ENCODE measurements at regions not wholly inside any gene's neighbourhood (a gene's known extent, or its start where the extent isn't known, plus 50 kb on each side); places are given as distances from the start of the nearest gene placed in this dataset.
"Not testable (repeated sequence)": the region's sequence is repeated elsewhere in the genome, so short reads cannot be mapped to it uniquely, and the experiment has no call there.

DNA sequence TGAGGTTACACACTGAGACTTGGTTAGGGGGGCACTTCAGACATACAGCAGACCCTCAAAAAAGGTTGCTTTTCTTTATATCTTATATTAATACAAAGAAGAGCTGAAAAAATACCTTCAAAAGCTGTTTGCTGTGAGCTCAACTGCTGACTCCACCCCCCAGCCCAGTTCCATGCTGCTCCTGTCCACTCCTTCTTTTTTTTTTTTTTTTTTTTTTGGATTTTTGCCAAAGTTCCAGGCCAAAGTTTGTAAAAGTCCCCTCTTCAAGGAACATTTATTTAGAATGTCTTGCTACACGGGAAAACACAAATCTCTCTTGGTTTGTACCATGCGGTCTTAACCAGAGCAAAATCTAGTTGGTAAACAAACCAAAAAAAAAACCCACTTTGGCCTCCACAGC is 85.3 kb upstream of the AKAP12 start:
- DNase-seq (ENCODE audit: low read depth in 2 of 2): no peak

DNA sequence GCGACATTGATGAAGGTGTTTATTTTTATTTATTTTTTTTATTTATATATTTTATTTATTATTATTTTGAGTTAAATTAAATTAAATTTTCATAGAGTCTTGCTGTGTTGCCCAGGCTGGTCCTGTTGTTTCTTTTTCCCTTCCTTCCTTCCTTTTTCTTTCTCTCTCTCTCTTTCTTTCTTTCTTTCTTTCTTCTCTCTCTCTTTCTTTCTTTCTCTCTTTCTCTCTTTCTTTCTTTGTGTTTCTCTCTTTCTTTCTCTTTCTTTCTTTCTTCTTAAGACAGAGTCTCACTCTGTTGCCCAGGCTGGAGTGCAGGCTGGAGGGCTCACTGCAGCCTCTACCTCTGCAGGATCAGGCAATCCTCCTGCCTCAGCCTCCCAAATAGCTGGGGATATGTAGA is 84.7 kb upstream of the AKAP12 start:
- no peak for DNase-seq (ENCODE audit: low read depth in 2 of 2)

GRCh38 chr6:151160929-151161757 is 78.6 kb upstream of the AKAP12 start:
- no peak for DNase-seq (ENCODE audit: low read depth in 2 of 2)

DNA sequence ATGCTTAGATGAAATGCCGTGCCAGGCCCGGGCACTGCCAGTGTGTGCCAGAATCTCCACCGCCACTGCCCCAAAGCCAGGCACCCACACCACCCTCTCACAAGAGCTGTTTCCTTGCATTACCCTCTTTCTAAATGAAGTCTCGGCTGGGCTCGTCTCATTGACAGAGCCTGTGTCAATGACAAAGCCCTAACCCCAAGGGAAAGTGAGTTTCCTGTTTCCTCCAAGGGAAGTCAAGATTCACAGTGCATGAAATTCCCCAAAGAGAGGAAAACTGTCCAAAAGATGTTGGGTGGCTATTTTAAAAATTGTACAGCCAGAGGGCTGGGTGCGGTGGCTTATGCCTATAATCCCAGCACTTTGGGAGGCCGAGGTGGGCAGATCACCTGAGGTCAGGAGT is 75.4 kb upstream of the AKAP12 start:
- no peak for DNase-seq (ENCODE audit: low read depth in 2 of 2)

- no peak for DNase-seq (ENCODE audit: low read depth in 2 of 2)
These were observed 73.6 kb upstream of the AKAP12 start for GRCh38 chr6:151166180-151166579.

DNA sequence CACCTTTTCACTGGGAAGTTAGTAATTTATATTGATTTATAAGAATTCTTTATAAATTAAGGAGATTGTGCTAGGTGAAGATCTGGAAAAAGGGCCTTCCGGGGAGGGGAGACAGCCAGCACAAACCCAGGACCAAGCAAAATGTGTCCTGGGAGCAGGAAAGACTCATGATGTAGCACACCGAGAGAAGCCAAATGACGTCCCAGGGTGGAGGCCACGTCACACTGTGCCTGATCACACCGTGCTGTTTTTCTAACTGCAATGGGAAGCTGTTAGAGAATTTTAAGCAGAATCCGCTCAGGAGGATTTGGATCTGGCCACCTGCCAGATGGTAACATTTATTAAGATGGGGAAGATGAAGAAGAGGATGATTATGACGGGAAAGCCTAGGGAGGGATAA is 72.7 kb upstream of the AKAP12 start:
- no peak for DNase-seq (ENCODE audit: low read depth in 2 of 2)

- DNase-seq (ENCODE audit: low read depth in 2 of 2): no peak
These were observed 69.0 kb upstream of the AKAP12 start for GRCh38 chr6:151170622-151171246.

DNA sequence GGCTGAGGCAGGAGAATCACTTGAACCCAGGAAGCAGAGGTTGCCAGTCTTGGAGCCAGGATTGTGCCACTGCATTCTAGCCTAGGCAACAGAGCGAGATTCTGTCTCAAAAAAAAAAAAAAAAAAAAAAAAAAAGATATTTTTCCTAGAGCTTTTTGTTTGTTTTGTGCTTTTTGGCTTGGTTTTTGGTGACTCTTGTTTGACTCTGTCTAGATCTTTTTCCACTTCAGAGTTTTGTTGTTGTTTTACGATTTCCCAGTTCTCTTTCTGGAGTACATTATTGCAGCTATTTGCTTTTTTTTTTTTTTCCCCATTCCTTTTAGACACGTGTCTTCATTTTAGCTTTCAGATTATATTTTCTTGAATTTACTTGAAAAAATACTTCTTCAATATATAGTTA is 67.0 kb upstream of the AKAP12 start:
- DNase-seq (ENCODE audit: low read depth in 2 of 2): no peak

- no peak for DNase-seq (ENCODE audit: low read depth in 2 of 2)
These were observed 63.9 kb upstream of the AKAP12 start for GRCh38 chr6:151175662-151176445.

DNA sequence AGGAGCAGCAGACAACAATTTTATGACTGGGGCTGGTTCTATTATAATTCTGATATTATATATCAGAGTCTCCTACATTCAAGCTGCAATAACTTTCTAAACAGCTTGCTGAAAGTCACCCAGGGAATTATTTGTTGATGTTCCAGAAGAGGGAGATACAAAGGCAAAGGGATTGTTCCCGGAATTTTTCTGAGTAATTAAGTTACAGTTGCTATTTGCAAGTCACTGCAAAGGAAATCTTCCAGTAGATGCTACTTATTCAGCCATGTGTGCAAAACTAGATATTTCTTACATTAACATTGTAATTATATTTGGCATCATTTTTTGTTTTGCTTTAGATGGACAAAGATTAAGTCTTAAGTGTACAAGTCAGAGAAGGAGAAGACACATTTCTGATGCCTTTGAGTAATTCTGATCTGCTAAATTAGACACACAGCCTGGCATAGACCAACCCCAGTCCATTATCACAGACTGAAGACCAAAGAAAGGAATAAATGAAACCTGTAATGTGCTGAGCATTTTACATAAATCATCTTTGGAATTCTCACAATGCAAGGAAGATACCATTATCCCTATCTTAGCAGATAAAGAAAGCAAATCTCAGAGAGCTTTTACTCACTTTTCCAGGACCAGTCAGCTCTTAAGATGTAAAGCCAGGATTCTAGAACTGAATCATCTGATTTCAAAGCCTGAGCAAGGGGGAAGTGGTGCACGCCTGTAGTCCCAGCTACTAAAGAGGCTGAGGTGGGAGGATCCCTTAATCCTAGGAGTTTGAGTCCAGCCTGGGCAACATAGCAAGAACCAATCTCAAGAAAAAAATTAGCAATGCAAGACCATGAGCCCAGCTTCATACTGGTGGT is 62.6 kb upstream of the AKAP12 start:
- DNase-seq (ENCODE audit: low read depth in 2 of 2): no peak

GRCh38 chr6:151178373-151178772 is 61.4 kb upstream of the AKAP12 start:
- DNase-seq (ENCODE audit: low read depth in 2 of 2): no peak

DNA sequence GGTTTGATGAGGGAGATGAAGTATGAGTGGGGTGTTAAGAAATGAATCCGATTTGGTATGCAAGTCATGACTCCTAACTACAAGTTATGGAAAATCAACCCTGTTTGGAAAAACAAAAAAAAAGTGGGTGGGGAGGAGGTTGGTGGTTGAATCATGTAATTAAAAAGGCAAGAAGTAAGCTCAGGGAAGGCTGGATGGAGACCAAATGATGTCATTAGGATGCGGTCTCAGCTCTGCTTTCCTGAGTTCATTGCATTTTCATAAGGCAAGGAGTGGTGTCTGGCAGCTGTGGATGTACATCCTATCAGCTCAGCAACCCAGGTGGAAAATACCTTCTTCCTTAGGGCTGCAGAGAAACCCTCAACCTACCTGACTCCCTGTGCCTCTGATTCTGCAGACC is 60.4 kb upstream of the AKAP12 start:
- DNase-seq (ENCODE audit: low read depth in 2 of 2): peak; percentile 66 to 67

- no peak for DNase-seq (ENCODE audit: low read depth in 2 of 2)
These were observed 59.3 kb upstream of the AKAP12 start for GRCh38 chr6:151180330-151181048.

- DNase-seq (ENCODE audit: low read depth in 2 of 2): no peak
These were observed 57.9 kb upstream of the AKAP12 start for GRCh38 chr6:151181706-151182363.

DNA sequence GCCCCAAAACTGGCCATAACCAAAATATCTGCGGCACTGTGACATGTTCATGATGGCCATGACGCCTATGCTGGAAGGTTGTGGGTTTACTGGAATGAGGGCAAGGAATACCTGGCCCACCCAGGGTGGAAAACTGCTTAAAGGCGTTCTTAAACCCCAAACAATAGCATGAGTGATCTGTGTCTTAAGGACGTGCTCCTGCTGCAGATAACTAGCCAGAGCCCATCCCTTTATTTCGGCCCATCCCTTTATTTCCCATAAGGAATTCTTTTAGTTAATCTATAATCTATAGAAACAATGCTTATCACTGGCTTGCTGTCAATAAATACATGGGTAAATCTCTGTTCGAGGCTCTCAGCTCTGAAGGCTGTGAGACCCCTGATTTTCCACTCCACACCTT is 56.8 kb upstream of the AKAP12 start:
- DNase-seq (ENCODE audit: low read depth in 2 of 2): not testable (repeated sequence)

- DNase-seq (ENCODE audit: low read depth in 2 of 2): no peak
These were observed 54.6 kb upstream of the AKAP12 start for GRCh38 chr6:151185148-151185547.

DNA sequence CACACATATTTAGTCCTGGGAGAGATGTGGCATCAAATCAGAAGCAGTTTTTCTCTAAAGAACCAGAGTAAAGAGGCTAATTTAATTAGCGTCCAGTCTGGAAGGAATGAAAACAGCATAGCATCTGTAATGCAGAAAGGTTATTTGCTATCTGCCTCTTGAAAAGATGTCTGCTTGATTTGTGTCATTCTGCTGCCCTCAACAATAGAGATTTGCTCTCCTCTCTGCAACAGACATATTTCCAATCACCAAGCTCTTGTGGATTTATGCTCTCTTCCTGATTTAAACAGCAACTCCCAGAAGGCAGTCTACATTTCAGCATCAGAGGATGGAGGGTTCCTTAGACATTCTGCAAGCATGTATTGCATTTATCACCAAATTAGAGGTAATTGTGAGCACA is 53.5 kb upstream of the AKAP12 start:
- DNase-seq (ENCODE audit: low read depth in 2 of 2): no peak

DNA sequence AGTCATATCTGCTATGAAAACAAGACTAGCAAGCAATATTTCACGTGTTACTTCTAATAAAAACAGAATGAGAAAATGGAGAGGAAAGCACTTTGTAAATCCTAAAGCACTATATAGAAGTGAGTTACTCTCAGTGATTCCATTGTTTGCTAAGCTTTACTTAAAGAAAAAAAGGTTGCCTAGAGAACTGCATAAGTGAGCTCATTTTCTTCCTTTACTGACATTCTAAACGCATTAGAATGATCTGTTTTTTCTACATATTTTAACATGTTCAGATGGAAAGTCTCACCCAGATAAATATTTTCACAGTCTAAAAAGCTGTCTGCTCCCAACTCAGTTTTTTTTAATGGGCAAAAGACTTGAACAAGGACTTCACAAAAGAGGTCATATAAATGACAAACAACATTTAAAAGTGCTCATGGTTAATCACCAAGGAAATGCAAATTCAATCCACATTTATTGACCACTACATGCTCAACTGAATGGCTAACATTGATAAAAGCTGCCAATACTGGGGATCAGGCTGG is 52.9 kb upstream of the AKAP12 start:
- DNase-seq (ENCODE audit: low read depth in 2 of 2): no peak

Measured in fibroblast of skin of left biceps (primary cell).